ENCODE measurements at regions not wholly inside any gene's neighbourhood (a gene's known extent, or its start where the extent isn't known, plus 50 kb on each side); places are given as distances from the start of the nearest gene placed in this dataset.

GRCh38 chr3:84292128-84292527 is 666.7 kb upstream of the CADM2 start:
- DNase-seq: no peak
- ChIA-PET CTCF (interaction anchor here in 1 of 2 donors (0.6 kb wide), 1 partner anchor 1130 kb away, joined by 3 read pairs; no protein-coding TSS in a partner anchor), POLR2A (no interaction called here)
- H3K36me3 ChIP-seq (ENCODE audit: control insufficient read depth in 2 of 2, extremely low read depth in 1 of 2, insufficient read depth in 1 of 2, low read length in 1 of 2): no peaks in the 10 kb centered on the region
- no peaks in the 10 kb centered on the region for H3K27me3 ChIP-seq (replicated peaks in 1 of 2; ENCODE audit: control insufficient read depth in 2 of 2, extremely low read depth in 1 of 2, insufficient read depth in 2 of 2, low read length in 1 of 2)
- no peak overlapping the region for H3K4me3 Mint-ChIP-seq
- no peaks in the 10 kb centered on the region for H3K4me1 Mint-ChIP-seq
- peaks cover 9 to 27% (median 11%) of the 10 kb centered on the region in 3 donors for H3K9me3 Mint-ChIP-seq
- ATAC-seq (replicated peaks in 1 of 4): no peak
- no peaks in the 10 kb centered on the region for H3K4me1 ChIP-seq (ENCODE audit: control insufficient read depth in 1 of 2, extremely low read depth in 1 of 2, insufficient read depth in 2 of 2, low read length in 2 of 2)
- no peaks in the 10 kb centered on the region for H3K27me3 Mint-ChIP-seq
- H3K9me3 ChIP-seq: no peaks in the 10 kb centered on the region
- H3K27ac ChIP-seq (ENCODE audit: low read length): no peak overlapping the region
- no peak overlapping the region for H3K4me3 ChIP-seq (ENCODE audit: control insufficient read depth in 1 of 2, extremely low read depth in 1 of 2, low read length in 1 of 2)
- WGBS (ENCODE audit: insufficient coverage): no CpG with 5 or more reads among the region's 1 CpG
- no peaks in the 10 kb centered on the region for H3K36me3 Mint-ChIP-seq
- no peak overlapping the region for H3K27ac Mint-ChIP-seq

DNA sequence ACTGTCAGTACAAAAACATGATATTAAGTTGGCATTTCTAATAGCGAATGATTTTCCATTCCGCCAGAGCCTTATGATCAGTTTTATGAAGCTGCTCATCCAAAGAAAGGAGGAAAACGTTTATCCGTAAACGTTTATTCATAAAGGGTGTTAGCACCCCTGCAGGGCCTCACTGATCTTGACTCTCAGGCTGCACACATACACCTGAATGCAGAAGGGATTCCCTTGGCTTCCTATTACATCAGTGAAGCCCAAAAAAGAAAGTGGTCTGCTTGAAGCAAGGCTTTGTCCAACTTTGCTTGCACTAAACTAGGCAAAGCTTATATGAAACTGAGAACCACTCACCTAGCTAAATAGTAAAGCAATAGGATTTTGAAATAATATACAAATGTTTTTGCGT is 659.5 kb upstream of the CADM2 start:
- H3K27me3 ChIP-seq (replicated peaks in 1 of 2; ENCODE audit: control insufficient read depth in 2 of 2, extremely low read depth in 1 of 2, insufficient read depth in 2 of 2, low read length in 1 of 2): no peaks in the 10 kb centered on the region
- ATAC-seq (replicated peaks in 1 of 4) (no peak), DNase-seq (no peak)
- H3K27ac ChIP-seq (ENCODE audit: low read length): no peak overlapping the region
- H3K36me3 ChIP-seq (ENCODE audit: control insufficient read depth in 2 of 2, extremely low read depth in 1 of 2, insufficient read depth in 1 of 2, low read length in 1 of 2): no peaks in the 10 kb centered on the region
- no peaks in the 10 kb centered on the region for H3K27me3 Mint-ChIP-seq
- peaks cover 4 to 7% (median 6%) of the 10 kb centered on the region in 3 donors for H3K9me3 Mint-ChIP-seq
- no peak overlapping the region for H3K4me3 Mint-ChIP-seq
- no peaks in the 10 kb centered on the region for H3K9me3 ChIP-seq
- 100% methylated on average over 2 of the region's 6 CpGs for WGBS (ENCODE audit: insufficient coverage)
- H3K27ac Mint-ChIP-seq: no peak overlapping the region
- ChIA-PET CTCF (no interaction called here), POLR2A (no interaction called here)
- no peaks in the 10 kb centered on the region for H3K4me1 Mint-ChIP-seq
- H3K36me3 Mint-ChIP-seq: no peaks in the 10 kb centered on the region
- H3K4me1 ChIP-seq (ENCODE audit: control insufficient read depth in 1 of 2, extremely low read depth in 1 of 2, insufficient read depth in 2 of 2, low read length in 2 of 2): no peaks in the 10 kb centered on the region
- H3K4me3 ChIP-seq (ENCODE audit: control insufficient read depth in 1 of 2, extremely low read depth in 1 of 2, low read length in 1 of 2): no peak overlapping the region

- ATAC-seq (replicated peaks in 1 of 4): no peak
- H3K27me3 Mint-ChIP-seq: no peaks in the 10 kb centered on the region
- H3K9me3 Mint-ChIP-seq: peaks cover 3 to 17% (median 7%) of the 10 kb centered on the region in 3 donors
- Histone ChIP-seq H3K4me1 (ENCODE audit: control insufficient read depth in 1 of 2, extremely low read depth in 1 of 2, insufficient read depth in 2 of 2, low read length in 2 of 2) (no peaks in the 10 kb centered on the region), H3K27ac (ENCODE audit: low read length) (no peak overlapping the region), H3K36me3 (ENCODE audit: control insufficient read depth in 2 of 2, extremely low read depth in 1 of 2, insufficient read depth in 1 of 2, low read length in 1 of 2) (no peaks in the 10 kb centered on the region), H3K4me3 (ENCODE audit: control insufficient read depth in 1 of 2, extremely low read depth in 1 of 2, low read length in 1 of 2) (no peak overlapping the region), H3K9me3 (no peaks in the 10 kb centered on the region), H3K27me3 (replicated peaks in 1 of 2; ENCODE audit: control insufficient read depth in 2 of 2, extremely low read depth in 1 of 2, insufficient read depth in 2 of 2, low read length in 1 of 2) (no peaks in the 10 kb centered on the region)
- ChIA-PET CTCF (no interaction called here), POLR2A (no interaction called here)
- no peaks in the 10 kb centered on the region for H3K4me1 Mint-ChIP-seq
- 92% methylated on average over 6 of the region's 11 CpGs for WGBS (ENCODE audit: insufficient coverage)
- no peak overlapping the region for H3K4me3 Mint-ChIP-seq
- no peak for DNase-seq
- H3K36me3 Mint-ChIP-seq: no peaks in the 10 kb centered on the region
- no peak overlapping the region for H3K27ac Mint-ChIP-seq
These were observed 654.6 kb upstream of the CADM2 start for GRCh38 chr3:84304214-84304613.

DNA sequence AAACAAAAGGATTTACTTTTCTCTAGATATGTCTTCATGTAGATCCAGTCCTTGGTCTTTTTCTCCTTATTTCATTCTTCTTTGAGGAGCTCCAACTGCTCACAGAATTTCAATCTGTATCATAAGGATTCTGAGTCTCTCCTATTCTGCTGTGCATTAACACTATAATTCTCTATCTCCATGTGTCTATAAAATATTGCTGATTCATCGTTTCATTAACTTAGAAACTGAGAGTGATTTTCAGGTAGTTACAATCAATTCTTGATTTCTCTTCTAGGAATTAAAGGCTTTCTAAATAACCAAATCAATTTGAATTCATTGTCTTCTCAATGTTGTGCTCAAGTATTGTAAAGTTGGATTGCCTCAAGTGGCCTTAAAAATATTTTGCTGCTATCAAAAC is 651.5 kb upstream of the CADM2 start:
- POLR2A ChIA-PET: no interaction called here
- no peak for DNase-seq

GRCh38 chr3:84308379-84308778 is 650.4 kb upstream of the CADM2 start:
- H3K4me3 ChIP-seq (ENCODE audit: control insufficient read depth in 1 of 2, extremely low read depth in 1 of 2, low read length in 1 of 2): no peak overlapping the region
- ATAC-seq (replicated peaks in 1 of 4) (no peak), DNase-seq (no peak)
- Mint-ChIP-seq H3K27me3 (no peaks in the 10 kb centered on the region), H3K4me1 (no peaks in the 10 kb centered on the region), H3K27ac (no peak overlapping the region), H3K4me3 (no peak overlapping the region), H3K36me3 (no peaks in the 10 kb centered on the region), H3K9me3 (peaks cover under 1 to 20% (median 7%) of the 10 kb centered on the region in 3 donors)
- ChIA-PET CTCF (no interaction called here), POLR2A (no interaction called here)
- no peaks in the 10 kb centered on the region for H3K27me3 ChIP-seq (replicated peaks in 1 of 2; ENCODE audit: control insufficient read depth in 2 of 2, extremely low read depth in 1 of 2, insufficient read depth in 2 of 2, low read length in 1 of 2)
- H3K27ac ChIP-seq (ENCODE audit: low read length): no peak overlapping the region
- no peaks in the 10 kb centered on the region for H3K4me1 ChIP-seq (ENCODE audit: control insufficient read depth in 1 of 2, extremely low read depth in 1 of 2, insufficient read depth in 2 of 2, low read length in 2 of 2)
- WGBS (ENCODE audit: insufficient coverage): no CpG with 5 or more reads among the region's 3 CpGs
- no peaks in the 10 kb centered on the region for H3K9me3 ChIP-seq
- no peaks in the 10 kb centered on the region for H3K36me3 ChIP-seq (ENCODE audit: control insufficient read depth in 2 of 2, extremely low read depth in 1 of 2, insufficient read depth in 1 of 2, low read length in 1 of 2)

More for the DNA sequence above, 651.5 kb upstream of the CADM2 start:
- H3K36me3 Mint-ChIP-seq: no peaks in the 10 kb centered on the region
- H3K4me1 ChIP-seq (ENCODE audit: control insufficient read depth in 1 of 2, extremely low read depth in 1 of 2, insufficient read depth in 2 of 2, low read length in 2 of 2): no peaks in the 10 kb centered on the region
- H3K27me3 ChIP-seq (replicated peaks in 1 of 2; ENCODE audit: control insufficient read depth in 2 of 2, extremely low read depth in 1 of 2, insufficient read depth in 2 of 2, low read length in 1 of 2): no peaks in the 10 kb centered on the region
- no peak overlapping the region for H3K27ac ChIP-seq (ENCODE audit: low read length)
- H3K27me3 Mint-ChIP-seq: no peaks in the 10 kb centered on the region
- H3K4me1 Mint-ChIP-seq: no peaks in the 10 kb centered on the region
- WGBS (ENCODE audit: insufficient coverage): no CpG with 5 or more reads among the region's 1 CpG
- no peaks in the 10 kb centered on the region for H3K9me3 ChIP-seq
- CTCF ChIA-PET: no interaction called here
- no peak overlapping the region for H3K4me3 ChIP-seq (ENCODE audit: control insufficient read depth in 1 of 2, extremely low read depth in 1 of 2, low read length in 1 of 2)
- no peaks in the 10 kb centered on the region for H3K36me3 ChIP-seq (ENCODE audit: control insufficient read depth in 2 of 2, extremely low read depth in 1 of 2, insufficient read depth in 1 of 2, low read length in 1 of 2)
- H3K4me3 Mint-ChIP-seq: no peak overlapping the region
- H3K27ac Mint-ChIP-seq: no peak overlapping the region
- H3K9me3 Mint-ChIP-seq: peaks cover 3 to 20% (median 7%) of the 10 kb centered on the region in 3 donors
- no peak for ATAC-seq (replicated peaks in 1 of 4)

- no peaks in the 10 kb centered on the region for H3K4me1 Mint-ChIP-seq
- ATAC-seq (replicated peaks in 1 of 4) (no peak), DNase-seq (no peak)
- no peaks in the 10 kb centered on the region for H3K9me3 ChIP-seq
- no peak overlapping the region for H3K27ac ChIP-seq (ENCODE audit: low read length)
- H3K4me3 Mint-ChIP-seq: no peak overlapping the region
- H3K27me3 ChIP-seq (replicated peaks in 1 of 2; ENCODE audit: control insufficient read depth in 2 of 2, extremely low read depth in 1 of 2, insufficient read depth in 2 of 2, low read length in 1 of 2): no peaks in the 10 kb centered on the region
- no peaks in the 10 kb centered on the region for H3K36me3 Mint-ChIP-seq
- peaks cover 11 to 12% (median 12%) of the 10 kb centered on the region in 3 donors for H3K9me3 Mint-ChIP-seq
- ChIA-PET CTCF (no interaction called here), POLR2A (no interaction called here)
- no peaks in the 10 kb centered on the region for H3K36me3 ChIP-seq (ENCODE audit: control insufficient read depth in 2 of 2, extremely low read depth in 1 of 2, insufficient read depth in 1 of 2, low read length in 1 of 2)
- no peaks in the 10 kb centered on the region for H3K27me3 Mint-ChIP-seq
- no peak overlapping the region for H3K4me3 ChIP-seq (ENCODE audit: control insufficient read depth in 1 of 2, extremely low read depth in 1 of 2, low read length in 1 of 2)
- H3K27ac Mint-ChIP-seq: no peak overlapping the region
- no CpG with 5 or more reads among the region's 2 CpGs for WGBS (ENCODE audit: insufficient coverage)
- H3K4me1 ChIP-seq (ENCODE audit: control insufficient read depth in 1 of 2, extremely low read depth in 1 of 2, insufficient read depth in 2 of 2, low read length in 2 of 2): no peaks in the 10 kb centered on the region
These were observed 640.4 kb upstream of the CADM2 start for GRCh38 chr3:84318273-84318809.
